Erythroblast (primary cell): ENCODE measurements at regions not wholly inside any gene's neighbourhood (a gene's known extent, or its start where the extent isn't known, plus 50 kb on each side); places are given as distances from the start of the nearest gene placed in this dataset.

ENCODE experiments used
- GATA1 ChIP-seq: IDR thresholded peaks from 2 replicates; pipeline ENCODE4 v1.6.1; 2011; ENCODE audit warnings: low read depth, mild to moderate bottlenecking, control low read depth, low read length, moderate library complexity
- POLR2A ChIP-seq: IDR thresholded peaks from 2 replicates; pipeline ENCODE4 v1.6.1; 2011; ENCODE audit warnings: mild to moderate bottlenecking, low read length

- TF ChIP-seq POLR2A, result no peak
- no peak for TF ChIP-seq GATA1
Measured at GRCh38 chr13:76286178-76286577, 600.0 kb downstream of the KCTD12 start.
